NCI-H1930 (cell line): ENCODE measurements at regions not wholly inside any gene's neighbourhood (a gene's known extent, or its start where the extent isn't known, plus 50 kb on each side); places are given as distances from the start of the nearest gene placed in this dataset.

Experiments
- DNase-seq, 2 experiments: peaks; one replicate each; lab custom pipeline; 2025; lab: John Stamatoyannopoulos, UW

DNA sequence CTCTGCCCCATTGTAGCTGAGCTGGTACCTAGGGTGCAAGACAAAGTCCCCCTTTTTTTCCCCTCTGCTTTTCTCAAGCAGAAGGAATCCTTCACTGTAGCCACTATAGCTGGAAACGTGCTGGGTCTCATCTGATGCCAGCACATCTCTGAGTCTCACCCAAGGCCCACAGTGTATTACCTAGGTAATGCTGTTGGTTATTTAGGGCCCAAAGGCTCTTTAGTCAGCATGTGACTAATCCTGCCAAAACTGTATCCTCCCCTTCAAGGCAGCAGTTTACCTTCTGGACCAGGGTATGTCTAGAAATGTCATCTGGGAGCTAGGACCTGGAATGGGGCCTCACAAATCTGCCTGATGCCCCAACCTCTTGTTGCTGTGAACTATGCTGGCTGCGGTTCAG, 423.4 kb downstream of the NUF2 start:
- DNase-seq: no peak

DNA sequence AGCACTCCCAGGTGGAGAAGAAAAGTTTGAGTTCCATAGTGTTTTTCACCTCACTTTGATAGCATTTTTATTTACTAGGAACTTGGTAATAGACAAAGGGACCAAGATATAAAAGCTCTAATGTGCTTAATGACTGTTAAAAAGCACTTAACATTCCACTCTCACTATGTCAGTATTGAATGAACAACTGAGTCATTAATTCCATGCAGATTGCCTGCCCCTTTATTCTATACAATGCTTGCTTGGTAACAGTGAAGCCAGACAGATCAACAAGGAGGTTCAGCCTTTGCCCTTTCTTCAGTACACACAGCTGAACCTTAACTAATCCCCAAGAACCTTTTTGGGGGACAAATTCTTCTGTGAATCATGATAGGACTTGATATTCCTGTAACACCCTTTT, 425.5 kb downstream of the NUF2 start:
- no peak for DNase-seq

DNA sequence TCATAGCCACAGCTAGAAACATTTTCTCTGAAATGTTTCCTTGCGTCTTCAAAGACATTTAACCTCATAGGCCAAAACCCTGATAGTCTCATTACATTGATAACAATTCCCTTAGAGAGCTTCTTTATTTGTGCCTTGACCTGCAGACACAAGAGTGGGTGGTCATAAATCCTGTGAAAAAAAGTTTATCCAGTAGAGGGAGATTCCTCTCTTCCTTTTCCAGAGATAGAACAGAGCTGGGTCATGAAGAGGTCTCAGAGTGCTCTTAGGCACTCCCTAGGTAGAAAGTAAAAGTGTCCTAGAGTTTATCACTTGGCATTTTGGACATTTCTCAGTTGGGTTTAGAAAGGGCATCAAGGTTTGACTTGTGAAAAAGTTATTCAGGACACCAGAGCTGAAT, 426.1 kb downstream of the NUF2 start:
- no peak for DNase-seq

DNA sequence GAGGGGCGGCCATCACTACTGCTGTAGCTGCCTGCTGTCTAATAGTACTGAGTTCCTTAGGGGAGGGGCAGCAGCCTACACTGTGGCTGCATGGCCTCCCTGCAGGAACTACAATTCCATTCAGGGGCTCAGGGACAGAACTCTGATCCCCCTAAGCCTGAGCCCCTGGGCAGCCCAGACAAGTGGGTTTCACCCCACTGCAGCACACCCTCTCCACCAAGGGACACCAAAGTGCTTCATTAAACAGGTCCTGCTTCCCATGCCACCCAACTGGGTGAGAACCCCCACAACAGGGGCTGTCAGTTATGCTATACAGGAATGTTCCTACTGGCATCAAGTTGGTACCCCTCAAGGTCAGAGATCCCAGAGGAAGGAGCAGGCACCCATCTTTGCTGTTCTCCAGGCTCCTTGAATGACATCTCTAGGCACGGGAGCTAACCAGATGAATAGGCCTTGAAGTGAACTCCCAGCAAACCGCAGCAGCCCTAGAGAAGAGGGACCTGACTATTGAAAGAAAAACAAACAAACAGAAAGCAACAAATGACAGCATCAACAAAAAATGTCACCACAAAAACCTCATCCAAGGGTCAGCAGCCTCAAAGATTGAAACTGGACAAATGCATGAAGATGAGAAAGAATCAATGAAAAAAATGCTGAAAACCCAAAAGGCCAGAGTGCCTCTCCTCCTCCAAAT, 437.4 kb downstream of the NUF2 start:
- no peak for DNase-seq

DNA sequence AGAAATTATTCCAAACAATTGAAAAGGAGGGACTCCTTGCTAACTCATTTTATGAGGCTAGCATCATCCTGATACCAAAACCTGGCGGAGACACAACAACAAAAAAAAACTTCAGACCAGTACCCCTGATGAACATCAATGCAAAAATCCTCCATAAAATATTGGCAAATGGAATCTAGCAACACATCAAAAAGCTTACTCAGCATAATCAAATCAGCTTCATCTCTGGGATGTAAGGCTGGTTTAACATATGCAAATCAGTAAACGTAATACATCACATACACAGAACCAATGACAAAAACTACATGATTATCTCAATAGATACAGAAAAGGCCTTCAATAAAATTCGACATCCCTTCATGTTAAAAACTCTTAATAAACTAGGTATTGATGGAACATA, 440.1 kb downstream of the NUF2 start:
- no peak for DNase-seq

DNA sequence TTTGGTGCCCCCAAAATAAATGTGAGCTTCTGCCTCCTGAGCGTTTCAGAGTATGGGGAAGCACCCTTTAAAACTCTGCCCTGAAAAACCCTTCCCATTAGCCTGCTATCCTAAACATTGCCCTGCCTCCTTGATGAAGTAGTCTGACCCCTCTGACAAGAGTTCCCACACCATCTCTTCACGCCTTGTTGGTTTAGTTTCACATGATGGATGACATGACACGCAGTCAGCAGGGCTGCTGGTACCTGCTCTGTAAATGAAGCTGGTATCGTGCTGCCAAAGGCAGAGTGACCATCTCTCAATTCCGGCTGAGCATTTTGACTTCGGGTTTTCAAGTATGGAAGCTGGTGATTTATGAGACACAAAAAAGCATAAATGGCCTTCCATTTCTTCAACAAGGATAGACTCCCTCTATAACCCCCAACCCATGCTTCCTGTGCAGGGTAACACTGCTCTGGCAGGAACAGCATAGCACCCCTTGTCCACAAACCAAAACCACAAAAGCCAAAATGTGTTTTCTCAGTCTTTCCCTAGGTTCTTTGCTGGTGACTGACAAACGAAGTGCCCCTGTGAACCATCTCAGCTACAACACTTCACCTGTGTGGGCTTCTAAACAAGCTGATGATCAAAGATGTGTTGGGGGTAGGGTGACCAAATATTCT, 444.6 kb downstream of the NUF2 start:
- no peak for DNase-seq

DNA sequence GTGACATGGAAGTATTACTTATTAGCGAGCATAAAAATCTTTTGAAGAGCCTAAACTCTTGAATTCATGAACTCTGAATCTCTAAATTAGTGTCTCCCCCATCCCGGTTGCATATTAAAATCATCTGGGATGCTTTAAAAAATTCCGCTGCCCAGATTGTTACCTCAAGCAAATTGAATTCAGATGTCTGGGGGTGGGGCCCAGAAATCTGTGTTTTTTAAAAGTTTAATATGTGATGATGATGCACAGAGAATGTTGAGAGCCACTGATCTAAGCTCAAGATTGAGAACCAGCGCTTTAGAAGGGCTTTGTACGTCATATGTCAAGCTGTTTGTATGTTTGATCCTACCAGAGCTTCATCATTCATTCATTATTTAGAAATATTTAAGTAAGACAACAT, 446.8 kb downstream of the NUF2 start:
- no peak for DNase-seq

DNA sequence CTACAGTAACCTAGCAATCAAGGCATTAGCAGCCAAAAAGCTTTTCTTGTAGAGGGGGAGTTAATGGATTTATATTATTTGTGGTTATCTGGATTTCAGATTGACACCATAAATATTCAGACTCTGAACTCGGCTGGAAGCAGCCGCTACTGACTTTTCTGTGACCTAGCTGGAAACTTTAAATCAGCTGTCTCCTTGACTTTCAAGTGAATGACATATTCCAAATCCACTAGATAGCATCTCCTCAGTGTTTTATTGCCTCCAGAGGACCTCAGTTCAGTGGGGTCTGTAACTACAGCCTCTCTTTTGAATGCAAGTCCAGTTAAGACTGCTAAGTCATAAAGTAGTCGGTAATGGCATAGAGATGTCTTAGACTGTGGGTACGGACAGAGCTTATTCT, 448.5 kb downstream of the NUF2 start:
- no peak for DNase-seq

DNA sequence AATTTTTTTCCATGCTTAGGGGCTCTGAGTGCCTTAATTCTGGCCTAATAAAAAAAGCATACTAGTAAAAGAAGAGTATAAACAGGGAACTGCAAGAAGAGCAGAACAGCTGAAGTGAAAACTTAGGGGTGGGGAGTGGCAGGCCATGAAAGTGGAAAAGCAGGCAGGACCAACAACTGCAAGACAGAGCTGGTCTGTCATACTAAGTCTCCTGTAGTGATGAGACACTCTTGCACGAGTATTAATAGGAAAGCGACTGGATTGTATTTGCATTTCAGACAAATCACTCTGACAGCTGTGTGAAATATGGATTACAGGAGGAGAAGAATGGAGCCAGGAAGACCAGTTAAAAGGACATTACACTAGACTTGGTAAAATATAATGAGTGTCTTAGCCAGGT, 449.9 kb downstream of the NUF2 start:
- DNase-seq: no peak

DNA sequence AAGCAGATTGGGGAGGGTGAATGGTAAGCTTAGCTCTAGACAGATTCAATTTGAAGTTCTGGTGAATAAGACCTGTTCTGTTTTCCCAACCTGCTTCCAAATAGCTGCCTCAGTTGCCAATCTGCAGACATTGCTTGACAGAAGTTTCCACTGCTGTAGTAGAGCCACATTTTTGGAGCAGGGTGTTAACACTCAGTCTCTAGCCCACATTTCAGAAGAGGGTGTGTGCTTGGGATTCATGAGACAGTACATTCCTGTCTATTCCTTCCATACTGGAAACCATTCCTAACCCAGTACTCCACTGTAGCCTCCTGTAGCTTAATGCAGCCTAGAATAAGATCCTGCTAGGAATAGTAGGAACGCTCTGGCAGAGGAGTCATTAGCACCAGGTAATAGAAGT, 450.5 kb downstream of the NUF2 start:
- DNase-seq: no peak

DNA sequence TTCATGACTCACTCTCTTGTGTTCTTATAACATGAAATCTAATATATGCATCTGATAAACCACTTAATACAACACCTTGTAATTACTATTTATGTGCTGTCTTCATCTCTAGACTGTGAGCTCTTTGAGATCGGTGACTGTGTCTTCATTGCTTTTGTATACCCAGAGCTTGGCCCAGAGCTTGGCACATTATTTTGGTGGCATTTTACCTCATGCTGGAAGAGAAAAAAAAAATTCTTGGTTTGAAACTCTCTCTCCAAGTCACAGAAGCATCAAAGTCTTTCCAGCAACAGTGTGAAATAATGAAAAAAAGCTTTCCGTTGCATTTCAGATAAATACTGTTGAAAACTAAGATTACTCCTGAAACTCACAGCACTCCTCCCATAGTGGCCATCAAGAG, 451.6 kb downstream of the NUF2 start:
- DNase-seq: no peak

DNA sequence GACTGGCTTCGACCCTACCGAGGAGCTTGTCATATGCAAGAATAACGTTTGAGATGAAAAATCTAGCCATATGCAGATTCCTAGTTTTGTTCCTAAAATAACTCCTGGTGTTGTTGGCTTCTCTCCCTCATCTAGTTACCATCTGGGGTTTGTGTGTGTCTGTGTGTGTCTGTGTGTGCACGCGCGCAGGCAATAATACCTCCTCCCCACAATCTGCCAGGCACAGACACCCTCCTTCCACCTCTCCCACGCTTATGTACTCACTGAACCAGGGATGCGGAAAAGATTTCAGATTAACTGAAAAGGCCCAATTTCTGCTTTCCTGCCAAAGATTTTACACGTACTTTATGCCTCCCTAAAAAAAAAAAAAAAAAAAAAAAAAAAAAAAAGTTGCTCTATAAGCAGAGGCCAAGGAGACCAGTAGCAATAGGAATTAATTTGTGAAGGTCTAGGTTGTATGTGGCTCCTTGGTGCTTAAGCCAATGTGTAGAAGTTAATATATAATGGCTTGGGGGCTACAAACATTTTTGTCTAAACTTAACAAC, 452.7 kb downstream of the NUF2 start:
- DNase-seq: no peak

DNA sequence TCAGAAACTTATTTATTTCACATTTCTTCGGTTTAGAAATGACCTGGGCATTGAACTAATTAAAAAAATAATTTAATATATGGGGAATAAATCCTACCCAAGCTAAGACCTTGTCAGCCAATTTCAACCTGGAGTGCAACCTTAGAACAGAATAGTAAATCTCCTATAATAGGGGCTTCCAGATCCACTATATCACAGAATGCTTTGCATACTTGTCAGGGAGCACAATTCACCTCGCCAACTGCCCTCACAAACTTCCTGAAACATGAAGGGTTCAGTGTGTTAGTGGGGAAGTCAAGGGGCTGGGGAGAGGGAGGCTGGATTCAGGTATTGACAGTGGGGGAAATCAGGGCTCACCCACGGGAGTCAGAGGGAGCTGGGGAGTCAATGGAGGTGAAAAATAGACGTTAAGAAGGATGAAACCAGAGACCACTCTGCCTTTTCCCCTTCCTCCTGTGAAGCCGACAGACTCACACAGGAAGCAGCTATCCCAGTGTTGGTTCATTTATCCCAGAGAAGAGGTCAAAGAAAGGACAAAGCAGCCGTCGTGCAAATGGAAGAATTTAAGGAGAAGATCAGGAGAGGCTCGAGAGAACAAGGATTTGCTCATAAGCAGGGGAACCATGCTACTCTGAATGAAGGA, 453.3 kb downstream of the NUF2 start:
- DNase-seq: no peak

DNA sequence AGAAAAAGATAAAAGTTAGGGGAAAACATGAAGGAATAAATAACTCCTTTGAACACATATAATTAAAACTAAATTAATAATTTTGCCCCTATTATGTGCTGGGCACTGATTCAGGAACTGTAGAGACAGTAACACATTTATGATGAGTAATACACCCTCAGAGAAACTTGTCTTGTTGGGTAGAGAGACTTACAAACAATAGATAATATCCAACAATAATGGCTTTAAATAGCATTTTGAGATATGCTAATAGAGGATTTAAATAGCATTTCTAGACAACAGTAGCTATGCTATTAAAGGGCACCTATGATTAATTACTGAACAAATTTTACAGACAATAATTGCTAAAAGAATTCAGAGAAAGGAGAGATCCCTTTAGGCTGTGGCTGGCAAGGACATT, 455.5 kb downstream of the NUF2 start:
- DNase-seq: no peak

DNA sequence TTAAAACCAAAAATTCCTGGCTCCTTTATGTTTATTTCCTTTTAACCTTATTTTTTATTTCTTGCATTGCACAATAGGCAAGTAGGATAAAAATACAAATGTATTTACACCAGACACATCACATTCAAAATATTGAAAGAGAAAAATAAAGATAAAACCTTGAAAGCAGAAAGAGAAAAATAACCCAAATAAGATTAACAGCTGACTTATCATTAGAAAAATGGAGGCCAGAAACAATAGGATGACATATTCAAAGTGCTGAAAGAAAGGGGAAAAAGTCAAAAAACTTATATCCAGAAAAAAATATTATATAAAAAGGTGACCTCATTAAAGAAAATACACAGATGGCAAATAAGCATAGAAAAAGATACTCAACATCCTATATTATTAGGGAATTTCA, 459.4 kb downstream of the NUF2 start:
- DNase-seq: no peak

DNA sequence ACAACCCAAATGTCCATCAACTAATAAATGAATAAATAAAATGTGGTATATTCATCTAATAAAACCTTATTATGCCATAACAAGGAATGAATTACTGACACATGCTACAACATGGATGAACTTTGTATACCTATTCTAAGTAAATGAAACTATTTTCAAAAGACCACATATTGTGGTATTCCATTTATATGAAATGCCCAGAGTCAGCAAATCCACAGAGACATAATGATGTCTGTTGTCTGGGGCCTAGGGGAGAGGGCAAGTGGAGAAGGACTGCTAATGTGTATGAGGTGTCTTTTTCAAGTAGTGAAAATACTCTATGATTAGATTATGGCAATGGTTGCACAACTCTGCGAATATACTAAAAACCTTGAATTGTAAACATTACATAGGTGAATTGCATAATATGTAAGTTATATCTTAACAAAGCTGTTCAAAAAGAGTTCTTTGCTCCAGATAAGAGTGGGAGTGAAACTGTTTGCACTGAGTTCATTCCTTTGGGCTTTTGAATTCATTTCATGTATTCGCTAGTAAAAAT, 464.2 kb downstream of the NUF2 start:
- DNase-seq: no peak

DNA sequence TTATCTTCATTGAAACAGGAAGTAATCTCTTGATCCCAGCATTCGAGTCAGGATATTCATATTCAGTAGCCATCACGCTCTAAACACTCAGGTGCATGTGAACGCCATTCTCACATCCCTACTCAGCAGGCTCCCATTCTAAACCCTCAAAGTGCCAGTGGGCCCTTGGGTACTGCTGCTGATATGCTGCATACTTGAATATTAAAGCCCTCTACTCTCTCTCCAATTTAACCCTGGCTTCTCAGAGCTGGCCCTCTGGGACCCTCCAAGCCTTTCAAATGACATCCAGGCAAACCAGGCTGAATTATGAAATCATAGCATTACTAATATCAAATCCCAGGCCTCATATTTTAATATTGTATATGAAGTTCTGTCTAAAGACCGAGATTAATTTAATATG, 468.2 kb downstream of the NUF2 start:
- no peak for DNase-seq

DNA sequence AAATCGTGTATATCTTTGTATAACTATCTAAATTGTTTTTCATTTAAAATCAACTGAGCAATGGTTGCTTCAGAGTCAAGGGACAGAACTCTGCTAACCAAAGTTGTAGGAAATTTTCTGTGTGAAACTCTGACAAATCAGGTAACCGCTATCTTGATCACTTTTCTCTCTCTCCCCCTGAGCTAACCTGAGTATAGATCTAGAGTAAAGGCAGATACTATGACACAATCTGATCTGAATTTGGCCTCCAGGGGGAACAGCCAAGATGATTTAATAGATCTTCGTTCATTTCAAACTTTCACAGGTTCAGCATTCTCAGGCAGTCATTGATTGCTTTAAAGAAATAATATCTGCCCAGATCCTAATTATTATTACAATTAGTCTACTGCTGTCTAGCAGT, 472.8 kb downstream of the NUF2 start:
- no peak for DNase-seq

DNA sequence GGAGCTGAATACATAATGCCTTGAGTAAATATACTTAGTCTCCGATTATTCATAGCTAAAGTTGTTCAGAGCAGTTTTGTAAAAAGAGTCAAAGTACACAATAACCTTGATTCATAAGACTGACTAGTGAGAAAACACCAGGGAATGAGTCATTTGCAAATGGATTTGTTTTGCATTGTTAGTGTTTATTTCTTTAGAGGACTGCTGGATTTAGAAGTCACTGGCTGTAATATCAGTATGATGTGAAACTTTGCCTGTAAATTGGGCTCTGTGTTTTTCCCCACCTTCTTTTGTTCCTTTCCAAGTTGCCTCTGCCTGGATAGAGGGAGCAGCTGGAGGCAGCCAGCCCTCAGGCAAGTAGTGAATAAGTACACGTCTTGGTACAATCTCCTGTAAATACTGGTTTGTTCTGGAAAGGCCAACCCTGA, 474.7 kb downstream of the NUF2 start:
- no peak for DNase-seq

DNA sequence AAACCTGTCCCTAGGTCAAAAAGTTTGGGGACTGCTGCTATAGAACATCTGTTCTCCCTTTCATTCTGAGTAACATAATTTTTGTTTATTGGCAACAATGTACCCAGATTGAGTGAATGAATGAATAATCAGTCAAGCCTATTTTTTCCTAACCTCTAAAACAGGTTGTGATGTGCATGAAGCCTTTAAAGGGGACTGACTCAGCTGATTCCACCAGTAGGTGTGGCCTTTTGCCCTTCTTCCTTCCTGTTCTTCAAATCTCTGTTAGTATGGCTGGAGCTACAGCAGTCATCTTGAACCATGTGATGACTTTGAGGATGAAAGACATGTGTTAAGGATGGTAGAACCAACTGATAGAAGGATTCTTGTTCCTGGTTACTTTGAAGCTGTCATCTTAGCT, 476.1 kb downstream of the NUF2 start:
- DNase-seq: no peak

DNA sequence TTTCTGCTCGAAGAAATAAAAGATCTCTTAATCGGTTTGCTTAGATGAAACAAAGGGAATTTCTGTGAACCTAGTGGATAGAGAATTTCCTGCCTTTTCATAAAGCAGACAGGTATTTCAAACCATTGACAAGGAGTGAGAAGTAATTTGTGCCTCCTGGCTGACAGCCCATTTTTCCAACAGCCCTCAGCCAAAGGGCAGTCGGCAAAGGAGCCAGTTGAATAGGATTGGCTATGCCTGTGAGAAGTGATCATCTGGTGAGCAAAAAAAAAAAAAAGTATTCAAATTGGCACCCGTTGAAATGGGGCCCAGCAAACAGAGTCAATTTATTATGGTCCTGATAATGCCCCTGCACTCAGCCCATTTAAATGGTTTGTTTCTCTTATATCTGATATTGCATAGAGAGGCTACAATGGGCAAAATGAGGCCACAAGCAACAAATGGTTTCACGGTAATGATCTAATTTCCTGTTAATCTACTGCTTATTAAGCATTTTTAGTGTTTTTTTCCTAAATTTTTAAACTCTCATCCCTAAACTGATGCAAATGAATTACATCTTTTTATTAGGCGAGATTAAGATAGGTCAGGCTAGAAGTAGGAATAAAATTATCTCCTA, 477.5 kb downstream of the NUF2 start:
- no peak for DNase-seq

DNA sequence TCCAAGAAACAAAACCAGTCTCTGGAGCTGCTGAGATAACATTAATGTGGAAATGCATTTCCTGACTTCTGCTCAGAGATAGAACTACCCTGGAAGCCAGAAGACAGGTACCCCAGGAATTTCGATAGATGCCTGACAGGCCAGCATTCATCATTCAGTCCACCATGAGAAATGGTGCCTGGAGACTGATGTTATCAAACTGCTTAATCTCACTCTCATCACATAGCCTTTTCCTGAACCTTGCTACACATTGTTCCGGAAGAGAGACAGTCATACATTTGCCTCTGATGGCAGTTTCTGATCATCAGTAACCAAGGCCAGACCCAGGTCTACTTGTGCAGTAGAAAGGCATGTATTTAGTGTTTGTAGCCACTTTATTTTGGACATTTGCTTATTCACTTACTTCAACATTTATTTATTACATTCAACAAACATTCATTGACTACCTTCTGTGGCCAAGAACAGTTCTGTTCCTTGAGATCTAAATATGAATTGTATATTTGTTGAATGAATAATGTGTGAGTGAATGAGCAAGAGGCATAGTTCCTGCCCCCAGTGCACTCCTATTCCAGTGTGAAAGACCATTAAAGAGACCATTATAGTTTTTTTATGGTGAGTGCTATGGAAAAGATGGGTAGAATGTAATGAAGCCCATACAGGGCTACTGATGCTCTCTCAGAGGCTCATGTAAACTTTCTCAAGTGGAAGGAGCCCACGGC, 485.7 kb downstream of the NUF2 start:
- DNase-seq: no peak
